Hippocampal formation (tissue), 2 donors: ENCODE measurements at regions not wholly inside any gene's neighbourhood (a gene's known extent, or its start where the extent isn't known, plus 50 kb on each side); places are given as distances from the start of the nearest gene placed in this dataset.

ENCODE experiments used
- DNase-seq, 2 donors: peaks; one replicate each; lab custom pipeline; 2025; lab: John Stamatoyannopoulos, UW

DNA sequence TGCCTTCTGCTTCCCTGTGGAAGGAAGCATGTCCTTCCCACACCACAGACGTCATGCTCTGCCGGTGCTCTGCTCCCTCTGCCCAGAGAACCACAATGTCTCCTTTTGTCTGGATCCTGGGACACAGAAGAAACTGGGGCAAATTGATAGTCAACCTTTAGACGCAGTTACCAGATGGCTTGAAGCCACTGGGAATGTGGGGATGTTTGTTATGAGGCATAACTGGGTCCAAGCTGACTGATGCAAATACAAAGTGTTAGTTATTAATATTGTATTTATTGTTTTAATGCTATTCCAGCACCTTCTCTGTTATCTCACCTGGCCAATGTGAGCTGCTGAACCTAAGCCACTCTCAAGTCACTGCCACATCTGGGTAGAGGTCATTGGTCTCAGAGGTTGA, 322.2 kb downstream of the SHANK2 start:
- no peak for DNase-seq

DNA sequence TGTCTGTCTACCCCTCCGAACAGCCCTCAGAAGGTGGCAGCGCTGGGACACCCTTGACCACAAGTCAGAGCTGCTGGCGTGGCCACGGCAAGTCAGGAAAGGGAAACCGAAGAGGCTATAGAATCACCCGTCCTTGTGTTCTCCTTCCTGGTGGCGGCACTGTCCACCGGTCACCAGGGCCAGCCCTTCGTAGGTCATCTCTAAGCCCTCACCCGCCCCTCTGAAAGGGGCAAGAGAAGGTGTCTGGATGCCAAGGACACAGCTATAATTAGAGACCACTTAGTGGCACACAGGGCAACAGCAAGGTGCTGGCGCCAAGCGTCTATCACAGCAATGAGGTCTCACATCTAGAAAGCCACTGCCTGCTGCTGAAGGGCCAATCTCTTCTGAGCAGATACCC, 320.9 kb downstream of the SHANK2 start:
- DNase-seq = no peak

DNA sequence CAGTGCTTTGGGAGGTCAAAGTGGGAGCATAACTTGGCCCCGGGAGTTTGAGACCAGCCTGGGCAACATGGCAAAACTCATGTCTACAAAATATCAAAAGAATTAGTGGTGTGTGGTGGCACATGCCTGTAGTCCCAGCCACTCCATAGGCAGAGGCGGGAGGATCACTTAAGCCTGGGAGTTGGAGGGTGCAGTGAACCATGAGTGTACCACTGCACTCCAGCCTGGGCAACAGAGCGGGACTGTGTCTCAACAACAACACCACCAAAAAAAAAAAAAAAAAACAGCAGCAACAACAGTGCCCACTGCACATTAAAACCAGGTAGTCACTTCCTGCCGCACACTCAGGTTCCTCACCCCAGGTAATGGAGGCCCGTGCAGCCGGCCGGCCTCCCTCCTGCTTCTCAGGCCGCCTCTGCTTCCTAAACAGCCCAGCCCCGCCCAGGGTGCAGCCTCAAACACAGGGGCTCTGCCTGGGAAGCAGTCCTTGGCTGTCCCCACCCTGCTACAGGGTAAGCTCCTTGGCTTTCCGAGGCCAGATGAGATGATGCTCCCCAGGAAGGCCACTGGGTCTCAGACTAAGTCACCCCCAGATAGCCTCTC, 318.3 kb downstream of the SHANK2 start:
- no peak for DNase-seq

DNA sequence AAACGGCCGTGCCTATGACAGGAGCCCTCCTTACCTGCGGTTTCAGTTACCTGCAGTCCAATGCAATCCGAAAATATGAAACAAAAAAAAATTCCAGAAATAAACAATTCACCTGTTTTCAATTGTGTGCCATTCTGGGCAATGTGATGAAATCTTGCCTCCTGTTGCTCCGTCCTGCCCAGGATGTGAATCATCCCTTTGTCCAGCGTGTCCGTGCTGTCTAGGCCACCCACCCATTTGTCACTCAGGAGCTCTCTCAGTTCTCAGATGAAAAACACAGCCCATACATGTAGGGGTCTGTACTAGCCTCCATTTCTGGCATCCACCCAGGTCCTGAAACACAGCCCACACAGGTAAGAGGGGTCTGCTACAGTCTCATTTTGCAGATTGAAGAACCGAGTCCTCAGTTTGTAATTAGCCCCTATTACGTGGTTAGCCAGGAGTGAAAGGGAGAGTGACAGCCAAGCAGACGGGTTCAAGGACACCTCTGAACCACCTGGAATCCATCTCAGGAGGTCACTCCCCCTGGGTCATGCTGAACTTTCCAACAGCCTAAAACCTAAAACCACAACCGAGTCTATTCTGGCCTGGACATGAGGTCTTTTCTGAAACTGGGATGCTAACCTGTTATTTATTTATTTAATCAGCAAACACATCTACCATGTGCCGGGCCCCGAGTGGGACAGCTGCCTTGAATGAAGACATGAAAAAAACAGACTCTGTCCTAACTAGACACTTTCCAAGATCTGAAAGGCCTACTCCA, 317.2 kb downstream of the SHANK2 start:
- no peak for DNase-seq

DNA sequence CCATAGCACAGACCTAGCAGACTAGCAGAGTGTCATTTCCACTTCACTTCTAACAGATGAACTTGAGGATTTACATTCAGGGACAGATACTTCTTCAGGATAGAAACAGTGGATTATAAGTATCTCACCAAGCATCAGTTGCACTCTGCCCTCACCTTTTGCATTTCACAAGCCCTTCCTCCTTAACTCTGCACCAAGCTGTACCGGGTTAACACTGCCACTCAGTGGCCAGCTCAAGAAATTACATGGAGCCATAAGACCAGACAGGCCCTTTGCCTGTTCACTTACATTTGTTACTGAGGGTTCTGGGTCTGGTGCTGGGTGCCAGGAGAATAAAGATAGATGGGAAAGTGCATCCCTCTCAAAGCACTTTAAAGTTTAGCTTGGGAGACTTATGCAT, 309.8 kb downstream of the SHANK2 start:
- no peak for DNase-seq

DNA sequence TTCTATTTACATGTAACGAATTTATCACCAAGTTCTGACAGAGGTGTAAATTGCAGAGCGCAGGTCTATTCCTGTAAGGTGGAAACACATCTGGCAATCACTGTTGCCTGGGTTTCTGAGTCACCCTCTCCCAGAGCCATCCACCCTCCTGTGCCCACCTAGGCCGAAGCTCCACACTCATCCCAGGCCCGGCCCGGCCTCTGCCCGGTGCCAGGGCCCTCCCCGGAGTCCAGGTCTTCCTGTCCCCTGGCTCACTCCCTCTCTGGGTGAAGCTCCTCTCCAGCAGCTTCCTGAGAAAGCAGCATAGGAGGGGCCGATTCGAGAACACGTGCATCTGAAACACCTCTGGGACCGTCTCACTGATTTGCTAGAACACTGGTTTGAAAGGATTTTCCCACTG, 308.2 kb downstream of the SHANK2 start:
- no peak for DNase-seq

DNA sequence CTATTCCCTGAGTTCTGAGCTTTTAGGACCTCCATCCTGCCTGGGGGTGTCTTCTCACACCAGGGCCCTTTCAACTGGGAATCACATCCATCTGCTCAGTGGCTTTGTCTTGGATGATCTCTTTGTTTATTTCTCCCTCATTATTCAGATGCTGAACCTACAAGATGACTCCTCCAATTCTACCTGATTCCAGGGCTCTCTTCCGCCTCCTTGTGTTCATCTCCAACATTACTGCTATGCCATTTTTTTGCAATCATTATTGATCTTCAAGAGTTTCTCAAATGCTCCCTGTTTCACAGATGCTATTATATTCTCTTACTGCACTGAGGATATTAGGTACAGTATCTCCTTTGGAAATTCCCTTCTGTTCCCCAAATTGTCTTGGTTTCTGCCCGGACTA, 307.7 kb downstream of the SHANK2 start:
- DNase-seq = no peak

DNA sequence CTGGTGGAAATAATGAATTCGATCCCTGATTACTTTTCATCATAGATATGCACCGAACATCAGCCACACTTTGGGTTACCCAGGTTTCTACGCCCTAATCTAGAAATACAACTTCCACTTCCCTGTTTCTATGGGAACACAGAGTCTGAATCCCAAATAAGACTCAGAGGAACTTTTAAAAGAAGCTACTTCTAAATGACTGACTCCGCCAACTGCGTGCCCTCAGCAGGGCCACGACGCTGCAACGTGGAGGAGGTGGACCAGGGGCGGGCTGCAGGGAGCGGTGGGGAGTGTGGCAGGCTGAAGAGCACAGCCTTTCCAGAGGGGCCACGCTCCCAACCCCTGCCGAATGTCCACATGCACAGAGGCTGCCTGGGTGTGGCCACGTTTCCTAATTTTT, 304.0 kb downstream of the SHANK2 start:
- DNase-seq = no peak

DNA sequence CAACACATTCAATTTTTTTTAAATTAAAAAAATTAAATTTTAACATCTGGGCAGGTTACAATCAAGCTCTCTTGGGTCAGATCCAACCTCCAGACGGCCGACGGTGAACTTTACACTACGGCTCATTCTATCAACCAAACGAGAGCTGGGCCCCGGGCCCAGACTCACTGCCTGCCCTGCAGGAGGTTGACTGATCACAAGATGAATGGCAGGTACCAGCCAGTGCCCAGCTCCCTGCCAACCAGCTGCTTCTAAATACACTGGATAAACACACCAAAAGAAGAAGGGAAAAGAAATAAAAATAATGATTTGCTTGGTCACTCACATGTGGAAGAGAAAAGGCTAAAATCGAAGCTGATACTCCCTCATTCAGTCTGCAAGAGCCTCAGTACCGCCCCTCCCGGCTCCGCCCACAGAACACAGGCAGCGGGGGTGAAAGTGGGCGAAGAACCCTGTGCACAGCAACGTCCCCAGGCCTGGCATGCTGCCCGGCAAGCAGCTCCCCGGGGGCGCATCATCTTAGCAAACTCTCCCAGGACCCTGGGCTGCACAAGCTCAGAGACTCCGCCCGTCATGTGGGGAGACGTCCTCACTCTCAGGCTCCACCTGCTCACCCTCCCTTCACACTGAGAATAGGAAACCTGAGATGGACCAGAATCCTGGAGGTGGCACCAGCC, 303.4 kb downstream of the SHANK2 start:
- no peak for DNase-seq

DNA sequence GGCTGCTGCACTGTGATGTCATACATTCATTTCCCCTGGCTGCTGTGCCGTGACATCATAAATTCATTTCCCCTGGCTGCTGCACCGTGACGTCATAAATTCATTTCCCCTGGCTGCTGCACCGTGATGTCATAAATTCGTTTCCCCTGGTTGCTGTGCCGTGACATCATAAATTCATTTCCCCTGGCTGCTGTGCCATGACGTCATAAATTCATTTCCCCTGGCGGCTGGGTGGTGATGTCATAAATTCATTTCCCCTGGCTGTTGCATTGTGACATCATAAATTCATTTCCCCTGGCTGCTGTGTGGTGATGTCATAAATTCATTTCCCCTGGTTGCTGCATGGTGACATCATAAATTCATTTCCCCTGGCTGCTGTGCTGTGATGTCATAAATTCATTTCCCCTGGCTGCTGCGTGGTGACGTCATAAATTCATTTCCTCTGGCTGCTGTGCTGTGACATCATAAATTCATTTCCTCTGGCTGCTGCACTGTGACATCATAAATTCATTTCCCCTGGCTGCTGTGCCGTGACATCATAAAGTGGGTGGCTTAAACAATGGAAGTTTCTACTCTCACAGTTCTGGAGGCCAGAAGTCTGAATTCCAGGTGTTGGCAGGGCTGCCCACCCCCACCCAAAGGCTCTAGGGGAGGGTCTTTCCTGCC, 301.1 kb downstream of the SHANK2 start:
- no peak for DNase-seq

DNA sequence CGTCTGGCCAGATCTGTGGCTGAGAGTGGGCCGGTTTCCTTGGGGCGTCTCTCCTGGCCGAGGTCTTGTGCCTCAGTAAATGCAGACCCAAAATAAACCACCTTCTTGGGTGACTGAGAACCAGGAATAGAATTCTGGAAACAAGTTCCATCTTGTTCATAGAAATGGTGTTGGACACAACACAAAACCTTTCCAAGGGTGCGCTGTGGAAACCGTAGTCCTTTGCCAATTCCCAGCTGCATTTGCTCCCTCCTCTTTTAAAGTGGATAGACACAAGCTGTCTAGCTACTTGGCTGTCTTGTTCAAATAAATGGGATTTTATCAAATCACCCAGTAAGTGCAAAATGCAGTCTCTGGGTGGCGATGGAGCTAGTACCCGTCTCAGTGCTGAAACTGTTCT, 300.2 kb downstream of the SHANK2 start:
- DNase-seq = no peak

DNA sequence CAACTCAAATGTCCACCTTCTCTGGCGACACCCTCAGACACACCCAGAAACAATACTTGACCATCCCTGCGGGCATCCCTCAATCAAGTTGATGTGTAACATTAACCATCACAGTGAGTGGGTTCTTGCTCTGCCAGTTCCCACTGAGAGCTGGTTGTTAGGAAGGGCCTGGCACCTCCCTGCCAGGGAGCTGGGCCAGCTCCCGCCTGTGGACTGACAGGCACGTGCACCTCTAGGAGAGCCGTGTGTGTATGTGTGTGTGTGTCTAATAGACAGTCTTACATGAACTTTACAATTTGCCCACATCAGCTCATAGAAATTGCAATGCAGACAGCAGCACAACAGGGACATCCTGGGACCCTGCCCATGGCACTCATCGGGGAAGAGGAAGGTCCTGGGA, 298.7 kb downstream of the SHANK2 start:
- DNase-seq = no peak

DNA sequence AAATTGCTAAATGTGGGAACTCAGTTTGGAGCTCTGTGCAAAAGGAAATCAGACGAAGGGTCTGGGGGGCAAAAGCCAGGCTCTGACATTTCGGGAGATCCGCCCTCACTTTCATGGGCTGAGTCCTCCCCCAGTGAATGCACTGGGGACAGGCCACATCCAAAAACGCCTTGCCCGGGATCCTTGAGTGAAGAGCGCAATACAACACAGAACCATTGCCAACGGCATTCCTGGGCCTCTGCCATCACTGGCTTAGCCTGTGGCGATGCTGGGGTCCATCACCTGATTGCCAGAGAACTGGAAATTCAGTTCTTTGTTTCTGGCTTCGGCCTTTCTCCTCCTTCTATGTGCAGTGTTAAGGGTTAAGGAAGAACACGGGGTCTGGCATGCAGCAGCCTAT, 297.9 kb downstream of the SHANK2 start:
- no peak for DNase-seq
